Epithelial cell of proximal tubule (primary cell): ENCODE measurements at regions not wholly inside any gene's neighbourhood (a gene's known extent, or its start where the extent isn't known, plus 50 kb on each side); places are given as distances from the start of the nearest gene placed in this dataset.

Source experiments
- DNase-seq: peaks from one replicate; pipeline ENCODE4 v3.0.0-alpha.2; 2011; ENCODE audit warnings: low read depth
- H3K4me3 ChIP-seq: 2 replicates; pipeline ENCODE4 v1.5.1; 2011; ENCODE audit warnings: low read depth, mild to moderate bottlenecking, low read length
- CTCF ChIP-seq: conservative IDR thresholded peaks from 2 replicates; pipeline ENCODE4 v1.5.1; 2012; ENCODE audit warnings: low read depth, mild to moderate bottlenecking, low read length

GRCh38 chr2:39608686-39609441 lies 56.9 kb upstream of the TMEM178A start:
- TF ChIP-seq CTCF: no peak
- no peak for DNase-seq
- H3K4me3 ChIP-seq: no peak overlapping the region

GRCh38 chr2:39609917-39610316 lies 55.8 kb upstream of the TMEM178A start:
- no peak for TF ChIP-seq CTCF
- H3K4me3 ChIP-seq: no peak overlapping the region

GRCh38 chr2:39615675-39616074 lies 50.0 kb upstream of the TMEM178A start:
- no peak overlapping the region for H3K4me3 ChIP-seq
- no peak for DNase-seq
- TF ChIP-seq CTCF: no peak

More at GRCh38 chr2:39609917-39610316, 55.8 kb upstream of the TMEM178A start:
- DNase-seq: no peak
